ENCODE measurements at regions not wholly inside any gene's neighbourhood (a gene's known extent, or its start where the extent isn't known, plus 50 kb on each side); places are given as distances from the start of the nearest gene placed in this dataset.

DNA sequence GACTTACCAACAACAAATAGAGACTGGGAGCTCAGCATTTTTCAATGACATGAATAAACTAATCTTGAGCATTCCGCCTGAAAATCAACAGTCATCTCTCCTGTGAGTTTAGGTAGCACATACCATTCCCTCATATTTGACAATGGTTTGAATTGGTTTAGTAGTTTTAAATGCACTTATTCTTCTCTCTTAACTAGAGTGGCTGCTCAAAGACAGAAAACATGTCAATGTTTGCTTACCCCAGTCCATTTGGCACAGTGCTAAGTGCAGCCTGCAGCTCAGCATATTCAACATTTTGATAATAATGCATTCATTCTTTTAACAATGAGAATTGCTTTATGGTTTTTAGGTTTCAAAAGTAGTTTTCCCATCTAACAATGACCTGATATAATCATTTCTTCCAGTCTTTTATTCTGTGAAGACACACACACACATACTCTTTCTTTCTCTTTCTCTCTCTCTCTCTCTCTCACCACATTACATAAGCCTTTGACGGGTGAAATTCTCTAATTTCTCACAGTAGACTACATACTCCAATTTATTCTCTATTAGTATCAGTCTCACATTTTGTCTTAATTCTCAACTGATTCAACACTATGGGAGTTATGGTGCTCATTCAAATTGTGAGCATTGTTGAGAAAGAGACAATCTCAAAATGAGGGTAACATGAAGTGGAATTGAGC is 432.3 kb downstream of the LRRIQ3 start:
- H3K27me3 Mint-ChIP-seq (ENCODE audit: low read depth in 2 of 2), result no peaks in the 10 kb centered on the region
- H3K27ac Mint-ChIP-seq, result no peak overlapping the region
- no peaks in the 10 kb centered on the region for H3K4me1 Mint-ChIP-seq
- no peak overlapping the region for H3K27ac ChIP-seq (ENCODE audit: low read length)
- TF ChIP-seq, protein P1, sequence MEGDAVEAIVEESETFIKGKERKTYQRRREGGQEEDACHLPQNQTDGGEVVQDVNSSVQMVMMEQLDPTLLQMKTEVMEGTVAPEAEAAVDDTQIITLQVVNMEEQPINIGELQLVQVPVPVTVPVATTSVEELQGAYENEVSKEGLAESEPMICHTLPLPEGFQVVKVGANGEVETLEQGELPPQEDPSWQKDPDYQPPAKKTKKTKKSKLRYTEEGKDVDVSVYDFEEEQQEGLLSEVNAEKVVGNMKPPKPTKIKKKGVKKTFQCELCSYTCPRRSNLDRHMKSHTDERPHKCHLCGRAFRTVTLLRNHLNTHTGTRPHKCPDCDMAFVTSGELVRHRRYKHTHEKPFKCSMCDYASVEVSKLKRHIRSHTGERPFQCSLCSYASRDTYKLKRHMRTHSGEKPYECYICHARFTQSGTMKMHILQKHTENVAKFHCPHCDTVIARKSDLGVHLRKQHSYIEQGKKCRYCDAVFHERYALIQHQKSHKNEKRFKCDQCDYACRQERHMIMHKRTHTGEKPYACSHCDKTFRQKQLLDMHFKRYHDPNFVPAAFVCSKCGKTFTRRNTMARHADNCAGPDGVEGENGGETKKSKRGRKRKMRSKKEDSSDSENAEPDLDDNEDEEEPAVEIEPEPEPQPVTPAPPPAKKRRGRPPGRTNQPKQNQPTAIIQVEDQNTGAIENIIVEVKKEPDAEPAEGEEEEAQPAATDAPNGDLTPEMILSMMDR (IDR thresholded peaks at IDR 0.05), result no peak
- H3K36me3 ChIP-seq (ENCODE audit: control insufficient read depth, insufficient read depth, low read length), result no peaks in the 10 kb centered on the region
- no peak overlapping the region for H3K4me3 Mint-ChIP-seq
- H3K36me3 Mint-ChIP-seq, result no peaks in the 10 kb centered on the region
- H3K9me3 Mint-ChIP-seq, result peaks cover 4 to 10% of the 10 kb centered on the region in 2 donors
- intact Hi-C loops (cut with micrococcal nuclease), result no loop called here
- WGBS (ENCODE audit: insufficient coverage), result 91% methylated on average over 1 of the region's 2 CpGs
- no peak for DNase-seq
- H3K27me3 ChIP-seq (ENCODE audit: control insufficient read depth, insufficient read depth, low read length), result no peaks in the 10 kb centered on the region
- H3K9me3 ChIP-seq (ENCODE audit: control insufficient read depth, insufficient read depth, low read length), result no peaks in the 10 kb centered on the region
- H3K4me3 ChIP-seq (ENCODE audit: low read length), result no peak overlapping the region
- H3K4me1 ChIP-seq (ENCODE audit: control insufficient read depth, insufficient read depth, low read length), result no peaks in the 10 kb centered on the region
- ATAC-seq, result no peak

GRCh38 chr1:73761559-73761958 is 436.4 kb downstream of the LRRIQ3 start:
- Histone ChIP-seq H3K36me3 (ENCODE audit: control insufficient read depth, insufficient read depth, low read length) (no peaks in the 10 kb centered on the region), H3K27me3 (ENCODE audit: control insufficient read depth, insufficient read depth, low read length) (no peaks in the 10 kb centered on the region), H3K27ac (ENCODE audit: low read length) (no peak overlapping the region), H3K4me1 (ENCODE audit: control insufficient read depth, insufficient read depth, low read length) (no peaks in the 10 kb centered on the region), H3K9me3 (ENCODE audit: control insufficient read depth, insufficient read depth, low read length) (no peaks in the 10 kb centered on the region), H3K4me3 (ENCODE audit: low read length) (no peak overlapping the region)
- no peaks in the 10 kb centered on the region for H3K36me3 Mint-ChIP-seq
- H3K27ac Mint-ChIP-seq, result no peak overlapping the region
- 83% methylated on average over 2 of the region's 2 CpGs for WGBS (ENCODE audit: insufficient coverage)
- no peak overlapping the region for H3K4me3 Mint-ChIP-seq
- intact Hi-C loops (cut with micrococcal nuclease), result no loop called here
- ATAC-seq, result no peak
- no peaks in the 10 kb centered on the region for H3K27me3 Mint-ChIP-seq (ENCODE audit: low read depth in 2 of 2)
- H3K9me3 Mint-ChIP-seq, result peaks cover 6 to 12% of the 10 kb centered on the region in 2 donors
- TF ChIP-seq, protein P1 (IDR thresholded peaks at IDR 0.05), result no peak
- no peak for DNase-seq
- H3K4me1 Mint-ChIP-seq, result no peaks in the 10 kb centered on the region

DNA sequence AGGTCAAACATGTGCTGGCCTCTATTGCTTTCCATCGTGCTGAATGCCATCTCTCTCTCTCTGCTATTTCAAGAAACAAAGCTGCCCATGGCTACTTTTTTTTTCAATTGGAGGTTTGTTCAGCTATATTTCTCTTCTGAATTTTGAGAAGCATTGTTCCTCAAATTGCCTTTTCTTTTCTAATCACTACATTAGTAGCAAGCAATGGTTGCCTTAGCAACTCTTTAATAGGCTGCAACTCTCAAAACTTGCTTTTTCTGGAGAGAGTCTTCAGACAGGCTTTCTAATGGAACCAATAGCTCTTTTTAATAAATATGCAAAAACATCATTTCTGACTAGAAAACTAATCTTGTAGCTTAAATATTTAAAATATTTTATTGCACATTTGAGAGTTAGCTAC is 439.0 kb downstream of the LRRIQ3 start:
- 89% methylated on average over 1 of the region's 1 CpG for WGBS (ENCODE audit: insufficient coverage)
- intact Hi-C loops (cut with micrococcal nuclease), result no loop called here
- Mint-ChIP-seq H3K36me3 (no peaks in the 10 kb centered on the region), H3K4me3 (no peak overlapping the region), H3K9me3 (peaks cover 6 to 7% of the 10 kb centered on the region in 2 donors), H3K4me1 (no peaks in the 10 kb centered on the region), H3K27me3 (ENCODE audit: low read depth in 2 of 2) (no peaks in the 10 kb centered on the region), H3K27ac (no peak overlapping the region)
- DNase-seq (no peak), ATAC-seq (no peak)
- H3K27me3 ChIP-seq (ENCODE audit: control insufficient read depth, insufficient read depth, low read length), result no peaks in the 10 kb centered on the region
- no peaks in the 10 kb centered on the region for H3K9me3 ChIP-seq (ENCODE audit: control insufficient read depth, insufficient read depth, low read length)
- no peaks in the 10 kb centered on the region for H3K4me1 ChIP-seq (ENCODE audit: control insufficient read depth, insufficient read depth, low read length)
- TF ChIP-seq, protein P1 (IDR thresholded peaks at IDR 0.05), result no peak
- H3K4me3 ChIP-seq (ENCODE audit: low read length), result no peak overlapping the region
- no peak overlapping the region for H3K27ac ChIP-seq (ENCODE audit: low read length)
- no peaks in the 10 kb centered on the region for H3K36me3 ChIP-seq (ENCODE audit: control insufficient read depth, insufficient read depth, low read length)

GRCh38 chr1:73756817-73757216 is 441.2 kb downstream of the LRRIQ3 start:
- ATAC-seq (no peak), DNase-seq (no peak)
- Histone ChIP-seq H3K36me3 (ENCODE audit: control insufficient read depth, insufficient read depth, low read length) (no peaks in the 10 kb centered on the region), H3K9me3 (ENCODE audit: control insufficient read depth, insufficient read depth, low read length) (no peaks in the 10 kb centered on the region), H3K4me3 (ENCODE audit: low read length) (no peak overlapping the region), H3K27ac (ENCODE audit: low read length) (no peak overlapping the region), H3K27me3 (ENCODE audit: control insufficient read depth, insufficient read depth, low read length) (no peaks in the 10 kb centered on the region), H3K4me1 (ENCODE audit: control insufficient read depth, insufficient read depth, low read length) (no peaks in the 10 kb centered on the region)
- H3K4me1 Mint-ChIP-seq, result no peaks in the 10 kb centered on the region
- H3K4me3 Mint-ChIP-seq, result no peak overlapping the region
- H3K27ac Mint-ChIP-seq, result no peak overlapping the region
- peaks cover 6 to 13% of the 10 kb centered on the region in 2 donors for H3K9me3 Mint-ChIP-seq
- intact Hi-C loops (cut with micrococcal nuclease), result no loop called here
- no peaks in the 10 kb centered on the region for H3K36me3 Mint-ChIP-seq
- TF ChIP-seq, protein P1 (IDR thresholded peaks at IDR 0.05), result no peak
- 80% methylated on average over 1 of the region's 2 CpGs for WGBS (ENCODE audit: insufficient coverage)
- no peaks in the 10 kb centered on the region for H3K27me3 Mint-ChIP-seq (ENCODE audit: low read depth in 2 of 2)

Measured in natural killer cell (primary cell).